Choroid plexus epithelial cell (primary cell): ENCODE measurements at regions not wholly inside any gene's neighbourhood (a gene's known extent, or its start where the extent isn't known, plus 50 kb on each side); places are given as distances from the start of the nearest gene placed in this dataset.

Source experiments
- DNase-seq: peaks from one replicate; pipeline ENCODE4 v3.0.0-alpha.2; 2010; ENCODE audit warnings: low read depth
- H3K4me3 ChIP-seq: 2 replicates; pipeline ENCODE4 v1.5.1; 2011; ENCODE audit warnings: low read depth, mild to moderate bottlenecking, control low read depth, low read length, moderate library complexity
- CTCF ChIP-seq: conservative IDR thresholded peaks from 2 replicates; pipeline ENCODE4 v1.5.1; 2011; ENCODE audit warnings: low read depth, mild to moderate bottlenecking, control low read depth, inconsistent platforms, low read length, moderate library complexity

DNA sequence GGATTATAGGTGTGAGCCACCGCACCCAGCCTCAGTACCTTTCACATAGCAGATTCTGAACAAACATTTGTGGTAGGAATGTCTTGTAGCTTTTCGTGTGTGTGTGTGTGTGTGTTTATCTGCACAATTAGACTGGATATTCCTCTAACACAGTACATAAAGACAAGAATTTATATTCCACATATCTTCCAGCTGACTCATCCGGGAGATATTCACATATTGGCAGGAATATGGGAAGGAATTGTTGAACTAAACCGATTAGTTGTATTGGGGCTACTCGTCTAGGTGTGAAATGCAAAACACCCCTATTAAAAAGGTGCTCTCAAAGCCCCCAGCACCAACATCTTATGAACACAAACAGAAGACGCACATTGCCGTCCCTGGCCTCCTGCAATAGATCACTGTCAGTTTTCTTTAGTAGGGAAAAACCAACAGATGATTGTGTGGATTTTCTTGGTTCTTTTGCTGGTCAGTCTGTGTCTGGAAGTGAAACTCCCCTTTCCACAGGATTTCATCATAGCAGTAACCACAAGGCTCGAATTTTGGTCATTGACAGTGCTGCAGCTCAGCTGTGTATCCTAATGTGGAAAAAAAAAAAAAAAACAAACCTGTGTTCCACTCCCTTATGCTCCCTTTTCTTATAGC is 208.5 kb upstream of the ACVR2A start:
- peak; percentile 11 for DNase-seq
- H3K4me3 ChIP-seq = no peak overlapping the region
- TF ChIP-seq CTCF = no peak

- H3K4me3 ChIP-seq = no peak overlapping the region
- TF ChIP-seq CTCF = no peak
- no peak for DNase-seq
These were observed 210.0 kb upstream of the ACVR2A start for GRCh38 chr2:147634826-147635225.

DNA sequence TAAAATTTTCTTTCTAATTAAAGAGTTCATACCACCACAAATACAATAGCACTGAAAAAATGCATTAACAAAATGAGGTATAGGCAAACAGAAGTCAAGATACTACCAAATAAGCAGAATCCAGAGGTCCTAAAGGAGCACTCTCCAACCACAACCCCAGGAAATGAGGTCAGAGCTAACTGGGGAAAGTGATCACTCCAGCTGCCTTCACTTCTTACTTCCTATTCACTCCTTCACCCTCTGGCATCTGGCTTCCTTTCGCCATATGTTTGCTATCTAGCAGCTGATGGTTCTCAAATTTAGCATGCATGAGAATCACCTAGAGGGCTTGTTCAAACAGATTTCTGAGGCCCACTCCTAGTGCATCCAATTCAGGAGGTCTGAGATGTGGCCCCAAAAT is 212.6 kb upstream of the ACVR2A start:
- DNase-seq = no peak
- no peak overlapping the region for H3K4me3 ChIP-seq
- no peak for TF ChIP-seq CTCF

DNA sequence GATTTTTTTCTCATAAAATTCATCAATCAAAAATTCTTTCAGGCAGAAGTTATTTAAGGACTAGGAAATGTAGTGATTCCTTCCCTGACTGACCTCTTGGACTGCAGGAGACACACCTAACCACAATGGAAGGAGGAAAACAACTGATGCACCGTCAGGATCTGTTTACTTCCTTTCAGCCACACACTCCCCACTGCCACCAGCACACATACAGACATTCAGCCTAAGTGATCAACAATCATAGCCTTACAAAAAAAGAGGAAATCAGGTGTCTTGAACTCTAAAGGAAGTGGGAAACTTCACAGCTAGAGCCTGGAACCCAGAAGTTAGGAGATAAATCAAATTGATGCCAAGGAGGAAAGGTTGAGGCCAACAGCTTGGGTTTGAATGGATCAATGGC is 213.5 kb upstream of the ACVR2A start:
- H3K4me3 ChIP-seq = no peak overlapping the region
- no peak for DNase-seq
- no peak for TF ChIP-seq CTCF

DNA sequence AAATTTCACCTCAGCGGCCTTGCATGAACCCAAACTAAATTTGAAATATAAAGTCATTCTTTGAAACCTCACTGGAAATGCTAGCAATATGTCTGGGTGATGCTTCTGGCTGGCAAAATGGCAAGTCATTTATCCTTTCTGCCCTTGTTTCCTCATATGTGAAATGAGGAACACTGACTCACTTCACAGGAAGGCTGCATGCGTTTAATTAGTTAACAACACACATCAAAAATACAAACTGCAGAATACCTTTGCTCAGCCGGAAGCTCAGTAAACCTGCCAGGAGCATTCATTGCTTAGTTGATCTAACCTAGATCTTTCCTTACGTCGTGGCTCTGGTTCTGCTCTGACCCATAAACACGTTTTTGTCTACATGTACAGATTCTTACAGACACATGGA is 214.2 kb upstream of the ACVR2A start:
- no peak for DNase-seq
- no peak overlapping the region for H3K4me3 ChIP-seq
- TF ChIP-seq CTCF = no peak

GRCh38 chr2:147628971-147629421 is 215.8 kb upstream of the ACVR2A start:
- no peak for DNase-seq
- no peak overlapping the region for H3K4me3 ChIP-seq
- TF ChIP-seq CTCF = no peak

- DNase-seq = no peak
- no peak for TF ChIP-seq CTCF
- H3K4me3 ChIP-seq = no peak overlapping the region
These were observed 221.5 kb upstream of the ACVR2A start for GRCh38 chr2:147623328-147623727.
